ENCODE measurements at regions not wholly inside any gene's neighbourhood (a gene's known extent, or its start where the extent isn't known, plus 50 kb on each side); places are given as distances from the start of the nearest gene placed in this dataset.

- no peak for TF ChIP-seq CTCF (IDR thresholded peaks at IDR 0.05; ENCODE audit: low read depth, low read length)
- DNase-seq (ENCODE audit: extremely low read depth, low read depth), result no peak
Measured at GRCh38 chr6:44646355-44646754, 258.8 kb downstream of the CDC5L start.

GRCh38 chr6:44649365-44650025 lies 262.0 kb downstream of the CDC5L start:
- peak; percentile 38 for DNase-seq (ENCODE audit: extremely low read depth, low read depth)
- TF ChIP-seq CTCF (IDR thresholded peaks at IDR 0.05; ENCODE audit: low read depth, low read length), result no peak

- no peak for DNase-seq (ENCODE audit: extremely low read depth, low read depth)
- no peak for TF ChIP-seq CTCF (IDR thresholded peaks at IDR 0.05; ENCODE audit: low read depth, low read length)
Measured at GRCh38 chr6:44650495-44650894, 263.0 kb downstream of the CDC5L start.

GRCh38 chr6:44650947-44651346 lies 263.4 kb downstream of the CDC5L start:
- no peak for TF ChIP-seq CTCF (IDR thresholded peaks at IDR 0.05; ENCODE audit: low read depth, low read length)
- DNase-seq (ENCODE audit: extremely low read depth, low read depth), result no peak

- TF ChIP-seq CTCF (IDR thresholded peaks at IDR 0.05; ENCODE audit: low read depth, low read length), result no peak
- no peak for DNase-seq (ENCODE audit: extremely low read depth, low read depth)
Measured at GRCh38 chr6:44651604-44652003, 264.1 kb downstream of the CDC5L start.

GRCh38 chr6:44652547-44652946 lies 265.0 kb downstream of the CDC5L start:
- no peak for DNase-seq (ENCODE audit: extremely low read depth, low read depth)
- no peak for TF ChIP-seq CTCF (IDR thresholded peaks at IDR 0.05; ENCODE audit: low read depth, low read length)

- DNase-seq (ENCODE audit: extremely low read depth, low read depth), result no peak
- TF ChIP-seq CTCF (IDR thresholded peaks at IDR 0.05; ENCODE audit: low read depth, low read length), result no peak
Measured at GRCh38 chr6:44653091-44653490, 265.6 kb downstream of the CDC5L start.
